ENCODE measurements at regions not wholly inside any gene's neighbourhood (a gene's known extent, or its start where the extent isn't known, plus 50 kb on each side); places are given as distances from the start of the nearest gene placed in this dataset.
A peak's percentile ranks its signal among the peaks of the same experiment; 100 is the strongest.

- no peak for DNase-seq (ENCODE audit: low read depth in 2 of 2)
Observed at GRCh38 chr13:73718246-73718645, 416.0 kb downstream of the KLF12 start.

GRCh38 chr13:73717632-73718031, 416.6 kb downstream of the KLF12 start:
- DNase-seq (ENCODE audit: low read depth in 2 of 2) = peak; percentile 40 to 43

GRCh38 chr13:73715911-73716510, 418.2 kb downstream of the KLF12 start:
- DNase-seq (ENCODE audit: low read depth in 2 of 2) = no peak

- DNase-seq (ENCODE audit: low read depth in 2 of 2) = no peak
Observed at GRCh38 chr13:73715114-73715910, 418.9 kb downstream of the KLF12 start.

GRCh38 chr13:73714522-73714921, 419.7 kb downstream of the KLF12 start:
- peak in 1 of 2 donors; percentile 5 for DNase-seq (ENCODE audit: low read depth in 2 of 2)

- peak; percentile 78 to 88 for DNase-seq (ENCODE audit: low read depth in 2 of 2)
Observed at GRCh38 chr13:73708393-73708985, 425.7 kb downstream of the KLF12 start.

- DNase-seq (ENCODE audit: low read depth in 2 of 2) = no peak
Observed at GRCh38 chr13:73704587-73704986, 429.6 kb downstream of the KLF12 start.

GRCh38 chr13:73703606-73704005, 430.6 kb downstream of the KLF12 start:
- DNase-seq (ENCODE audit: low read depth in 2 of 2) = no peak

- DNase-seq (ENCODE audit: low read depth in 2 of 2) = no peak
Observed at GRCh38 chr13:73702419-73703071, 431.7 kb downstream of the KLF12 start.

- no peak for DNase-seq (ENCODE audit: low read depth in 2 of 2)
Observed at GRCh38 chr13:73701160-73701559, 433.0 kb downstream of the KLF12 start.

GRCh38 chr13:73698859-73699258, 435.3 kb downstream of the KLF12 start:
- DNase-seq (ENCODE audit: low read depth in 2 of 2) = peak in 1 of 2 donors; percentile 17

- no peak for DNase-seq (ENCODE audit: low read depth in 2 of 2)
Observed at GRCh38 chr13:73697166-73697565, 437.0 kb downstream of the KLF12 start.

- no peak for DNase-seq (ENCODE audit: low read depth in 2 of 2)
Observed at GRCh38 chr13:73696713-73697112, 437.5 kb downstream of the KLF12 start.

GRCh38 chr13:73696271-73696670, 437.9 kb downstream of the KLF12 start:
- DNase-seq (ENCODE audit: low read depth in 2 of 2) = no peak

- DNase-seq (ENCODE audit: low read depth in 2 of 2) = no peak
Observed at GRCh38 chr13:73695325-73695724, 438.9 kb downstream of the KLF12 start.

GRCh38 chr13:73693215-73693614, 441.0 kb downstream of the KLF12 start:
- no peak for DNase-seq (ENCODE audit: low read depth in 2 of 2)

GRCh38 chr13:73691891-73692290, 442.3 kb downstream of the KLF12 start:
- DNase-seq (ENCODE audit: low read depth in 2 of 2) = no peak

GRCh38 chr13:73687929-73688328, 446.3 kb downstream of the KLF12 start:
- no peak for DNase-seq (ENCODE audit: low read depth in 2 of 2)

GRCh38 chr13:73687087-73687486, 447.1 kb downstream of the KLF12 start:
- DNase-seq (ENCODE audit: low read depth in 2 of 2) = no peak

GRCh38 chr13:73684750-73685149, 449.5 kb downstream of the KLF12 start:
- no peak for DNase-seq (ENCODE audit: low read depth in 2 of 2)

- no peak for DNase-seq (ENCODE audit: low read depth in 2 of 2)
Observed at GRCh38 chr13:73684286-73684685, 449.9 kb downstream of the KLF12 start.

- DNase-seq (ENCODE audit: low read depth in 2 of 2) = no peak
Observed at GRCh38 chr13:73683746-73684145, 450.5 kb downstream of the KLF12 start.

Measured in lung microvascular endothelial cell (primary cell).